Upper lobe of left lung (tissue), 6 donors: ENCODE measurements at regions not wholly inside any gene's neighbourhood (a gene's known extent, or its start where the extent isn't known, plus 50 kb on each side); places are given as distances from the start of the nearest gene placed in this dataset.
"Not testable (repeated sequence)": the region's sequence is repeated elsewhere in the genome, so short reads cannot be mapped to it uniquely, and the experiment has no call there.

Source experiments
- ATAC-seq, 2 donors: fragments of 200-7000 bp; cut with Tn5 transposase; one replicate each; pipeline ENCODE4 v1.9.1; 2022; ENCODE audit warnings: mild to moderate bottlenecking in 2 of 2, moderate library complexity in 2 of 2; ENCODE audit not compliant: low FRiP score in 2 of 2
- DNase-seq, 2 donors: peaks; one replicate each; pipeline ENCODE4 v3.0.0-alpha.2; 2019 to 2020
- H3K27ac ChIP-seq, 4 donors: fragments of 200-600 bp; sonication (generic); one replicate each; pipeline ENCODE4 v1.5.1; 2016 to 2019
- H3K27me3 ChIP-seq, 4 donors: fragments of 200-600 bp; sonication (generic); one replicate each; pipeline ENCODE4 v1.5.1; 2017 to 2019
- H3K36me3 ChIP-seq, 4 donors: fragments of 200-600 bp; sonication (generic); one replicate each; pipeline ENCODE4 v1.5.1; 2016 to 2019
- H3K4me1 ChIP-seq, 4 donors: fragments of 200-600 bp; sonication (generic); one replicate each; pipeline ENCODE4 v1.5.1; 2018 to 2019
- H3K4me3 ChIP-seq, 4 donors: fragments of 200-600 bp; sonication (generic); one replicate each; pipeline ENCODE4 v1.5.1; 2017 to 2019; ENCODE audit warnings: mild to moderate bottlenecking in 2 of 4, moderate library complexity in 1 of 4
- H3K9me3 ChIP-seq, 4 donors: fragments of 200-600 bp; sonication (generic); one replicate each; pipeline ENCODE4 v1.5.1; 2018 to 2019
- EP300 ChIP-seq, 4 donors: sonication (generic); formaldehyde crosslinking; IDR thresholded peaks; one replicate each; pipeline ENCODE4 v1.5.1; 2017; ENCODE audit warnings: antibody characterized with exemption in 4 of 4, control low read depth in 2 of 4
- POLR2A ChIP-seq, 4 donors: fragments of 450-650 bp; IDR thresholded peaks; one replicate each; pipeline ENCODE4 v1.5.1; 2016 to 2017; ENCODE audit warnings: antibody characterized with exemption in 4 of 4, mild to moderate bottlenecking in 2 of 4
- POLR2AphosphoS5 ChIP-seq, 2 donors: sonication (generic); formaldehyde crosslinking; IDR thresholded peaks; one replicate each; pipeline ENCODE4 v1.5.1; 2017; ENCODE audit warnings: antibody characterized with exemption in 2 of 2
- WGBS, 2 donors: methylation state at CpG; one replicate each; pipeline ENCODE4 v1.1.5; 2017 to 2018; 5-methylcytosine and 5-hydroxymethylcytosine counted together
- TF ChIP-seq, protein P1 (sequence below), 6 experiments: fragments of 450-650 bp in 4 of 6; fragments of 200-600 bp in 2 of 6; sonication (generic) in 2 of 6; IDR thresholded peaks; one replicate each; pipeline ENCODE4 v1.5.1; 2016 to 2019; ENCODE audit warnings: antibody characterized with exemption in 6 of 6
- donor health status: DM: no; HTN: no; CAD: no; lungs with moderate emphysema.
- donor health status: DM: no; HTN: yes; CAD: no; lungs with severe emphysema.

DNA sequence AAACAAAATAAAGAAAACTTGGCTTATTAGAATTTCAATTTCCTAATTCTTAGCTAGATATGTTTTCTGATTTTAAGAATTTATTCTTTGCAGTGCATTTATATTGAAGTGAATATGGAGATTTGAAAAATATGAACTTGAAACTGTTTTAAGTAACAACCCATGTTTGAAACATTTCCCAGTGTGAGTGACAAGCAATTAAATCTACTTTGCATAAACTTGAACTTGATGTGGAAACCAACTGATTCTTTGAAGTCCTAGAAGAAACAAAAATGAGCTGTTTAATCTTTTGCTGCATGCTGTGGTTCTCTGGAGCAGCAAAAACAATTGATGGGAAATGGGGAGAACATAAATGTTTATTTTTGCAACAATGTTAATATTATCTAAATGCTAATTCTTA is 430.2 kb downstream of the ARL4A start:
- ATAC-seq, result no peak
- Histone ChIP-seq H3K9me3 (peaks cover 0 to 3% (median 0%) of the 10 kb centered on the region in 4 donors), H3K4me1 (no peaks in the 10 kb centered on the region), H3K27me3 (no peaks in the 10 kb centered on the region), H3K36me3 (no peaks in the 10 kb centered on the region), H3K4me3 (no peak overlapping the region), H3K27ac (no peak overlapping the region)
- TF ChIP-seq, protein P1, sequence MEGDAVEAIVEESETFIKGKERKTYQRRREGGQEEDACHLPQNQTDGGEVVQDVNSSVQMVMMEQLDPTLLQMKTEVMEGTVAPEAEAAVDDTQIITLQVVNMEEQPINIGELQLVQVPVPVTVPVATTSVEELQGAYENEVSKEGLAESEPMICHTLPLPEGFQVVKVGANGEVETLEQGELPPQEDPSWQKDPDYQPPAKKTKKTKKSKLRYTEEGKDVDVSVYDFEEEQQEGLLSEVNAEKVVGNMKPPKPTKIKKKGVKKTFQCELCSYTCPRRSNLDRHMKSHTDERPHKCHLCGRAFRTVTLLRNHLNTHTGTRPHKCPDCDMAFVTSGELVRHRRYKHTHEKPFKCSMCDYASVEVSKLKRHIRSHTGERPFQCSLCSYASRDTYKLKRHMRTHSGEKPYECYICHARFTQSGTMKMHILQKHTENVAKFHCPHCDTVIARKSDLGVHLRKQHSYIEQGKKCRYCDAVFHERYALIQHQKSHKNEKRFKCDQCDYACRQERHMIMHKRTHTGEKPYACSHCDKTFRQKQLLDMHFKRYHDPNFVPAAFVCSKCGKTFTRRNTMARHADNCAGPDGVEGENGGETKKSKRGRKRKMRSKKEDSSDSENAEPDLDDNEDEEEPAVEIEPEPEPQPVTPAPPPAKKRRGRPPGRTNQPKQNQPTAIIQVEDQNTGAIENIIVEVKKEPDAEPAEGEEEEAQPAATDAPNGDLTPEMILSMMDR (IDR thresholded peaks at IDR 0.05), result no peak
- TF ChIP-seq POLR2AphosphoS5 (IDR thresholded peaks at IDR 0.05) (no peak), POLR2A (IDR thresholded peaks at IDR 0.05) (no peak), EP300 (IDR thresholded peaks at IDR 0.05) (no peak)
- no peak for DNase-seq

DNA sequence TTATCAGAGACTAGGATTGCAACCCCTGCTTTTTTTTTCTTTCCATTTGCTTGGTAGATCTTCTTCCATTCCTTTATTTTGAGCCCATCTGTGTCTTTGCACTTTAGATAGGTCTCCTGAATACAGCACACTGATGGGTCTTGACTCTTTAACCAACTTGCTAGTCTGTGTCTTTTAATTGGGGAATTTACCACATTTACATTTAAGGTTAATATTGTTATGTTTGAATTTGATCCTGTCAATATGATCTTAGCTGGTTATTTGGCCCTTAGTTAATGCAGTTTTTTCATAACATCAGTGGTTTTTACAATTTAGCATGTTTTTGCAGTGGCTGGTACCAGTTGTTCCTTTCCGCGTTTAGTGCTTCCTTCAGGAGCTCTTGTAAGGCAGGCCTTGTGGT is 437.2 kb downstream of the ARL4A start:
- not testable (repeated sequence) for H3K27me3 ChIP-seq, DNase-seq, H3K27ac ChIP-seq, H3K9me3 ChIP-seq, ATAC-seq, H3K4me3 ChIP-seq, H3K36me3 ChIP-seq, H3K4me1 ChIP-seq
- 95 to 100% methylated on average over 2 of the region's 2 CpGs for WGBS, 2 donors

DNA sequence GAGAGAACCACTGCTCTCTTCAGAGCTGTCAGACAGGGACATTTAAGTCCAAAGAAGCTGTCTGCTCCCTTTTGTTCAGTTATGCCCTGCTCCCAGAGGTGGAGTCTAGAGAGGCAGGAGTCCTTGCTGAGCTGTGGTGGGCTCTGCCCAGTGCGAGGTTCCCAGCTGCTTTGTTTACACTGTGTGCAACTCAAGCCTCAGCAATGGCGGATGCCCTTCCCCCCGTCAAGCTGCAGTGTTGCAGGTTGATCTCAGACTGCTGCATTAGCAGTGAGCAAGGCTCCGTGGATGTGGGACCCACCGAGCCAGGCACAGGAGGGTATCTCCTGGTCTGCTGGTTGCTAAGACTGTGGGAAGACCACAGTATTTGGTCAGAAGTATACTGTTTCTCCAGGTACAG is 438.9 kb downstream of the ARL4A start:
- no peaks in the 10 kb centered on the region for H3K9me3 ChIP-seq
- H3K4me1 ChIP-seq, result no peaks in the 10 kb centered on the region
- DNase-seq (no peak), ATAC-seq (no peak)
- no peak overlapping the region for H3K27ac ChIP-seq
- H3K27me3 ChIP-seq, result no peaks in the 10 kb centered on the region
- TF ChIP-seq, protein P1 (IDR thresholded peaks at IDR 0.05), result no peak
- TF ChIP-seq EP300 (IDR thresholded peaks at IDR 0.05) (no peak), POLR2A (IDR thresholded peaks at IDR 0.05) (no peak), POLR2AphosphoS5 (IDR thresholded peaks at IDR 0.05) (no peak)
- no peak overlapping the region for H3K4me3 ChIP-seq
- H3K36me3 ChIP-seq, result no peaks in the 10 kb centered on the region
- WGBS, 2 donors, result 58 to 80% methylated on average over 1 to 4 of the region's 5 CpGs

DNA sequence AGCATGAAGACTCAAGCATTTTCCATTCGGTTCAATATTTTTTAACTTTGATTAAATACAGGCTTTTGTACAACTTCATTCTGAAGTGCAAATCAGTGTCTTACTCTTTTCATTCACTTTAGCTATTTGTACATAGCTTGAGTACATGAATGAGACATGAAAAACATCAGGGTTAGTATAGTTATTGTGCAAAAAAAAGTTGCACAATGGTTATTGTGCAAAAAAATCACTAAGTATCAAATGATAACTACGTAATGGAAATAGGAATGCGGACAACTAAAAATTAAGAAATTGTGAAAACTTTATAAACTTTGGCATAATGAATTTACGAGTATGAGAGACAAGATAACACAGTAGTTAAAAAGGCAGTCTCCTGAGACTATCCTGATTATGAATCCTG is 442.9 kb downstream of the ARL4A start:
- no peak for ATAC-seq

DNA sequence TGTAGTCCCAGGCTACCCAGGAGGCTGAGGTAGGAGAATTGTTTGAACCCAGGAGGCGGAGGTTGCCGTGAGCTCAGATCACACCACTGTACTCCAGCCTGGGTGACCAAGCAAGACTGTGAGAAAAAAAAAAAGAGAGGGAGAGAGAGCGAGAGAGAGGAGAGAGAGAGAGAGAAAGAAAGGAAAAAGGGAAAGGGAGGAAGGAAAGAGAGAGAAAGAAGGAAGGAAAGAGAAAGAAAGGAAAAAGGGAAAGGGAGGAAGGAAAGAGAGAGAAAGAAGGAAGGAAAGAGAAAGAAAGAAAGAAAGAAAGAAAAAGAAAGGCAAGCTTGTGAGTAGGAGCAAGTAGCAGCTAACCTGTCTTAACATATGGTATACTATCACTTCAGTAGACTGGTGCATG is 443.5 kb downstream of the ARL4A start:
- ATAC-seq, H3K4me3 ChIP-seq, H3K4me1 ChIP-seq, H3K27ac ChIP-seq, H3K27me3 ChIP-seq, H3K36me3 ChIP-seq, DNase-seq, H3K9me3 ChIP-seq: not testable (repeated sequence)
- 84 to 94% methylated on average over 3 of the region's 3 CpGs for WGBS, 2 donors

More for the DNA sequence above, 442.9 kb downstream of the ARL4A start:
- Histone ChIP-seq H3K9me3 (no peaks in the 10 kb centered on the region), H3K36me3 (no peaks in the 10 kb centered on the region), H3K4me3 (no peak overlapping the region), H3K27ac (no peak overlapping the region), H3K4me1 (no peaks in the 10 kb centered on the region), H3K27me3 (no peaks in the 10 kb centered on the region)
- no peak for DNase-seq
- 82 to 89% methylated on average over 4 of the region's 4 CpGs for WGBS, 2 donors
- TF ChIP-seq, protein P1 (IDR thresholded peaks at IDR 0.05), result no peak
- TF ChIP-seq EP300 (IDR thresholded peaks at IDR 0.05), result no peak
- no peak for TF ChIP-seq POLR2A (IDR thresholded peaks at IDR 0.05)
- no peak for TF ChIP-seq POLR2AphosphoS5 (IDR thresholded peaks at IDR 0.05)

DNA sequence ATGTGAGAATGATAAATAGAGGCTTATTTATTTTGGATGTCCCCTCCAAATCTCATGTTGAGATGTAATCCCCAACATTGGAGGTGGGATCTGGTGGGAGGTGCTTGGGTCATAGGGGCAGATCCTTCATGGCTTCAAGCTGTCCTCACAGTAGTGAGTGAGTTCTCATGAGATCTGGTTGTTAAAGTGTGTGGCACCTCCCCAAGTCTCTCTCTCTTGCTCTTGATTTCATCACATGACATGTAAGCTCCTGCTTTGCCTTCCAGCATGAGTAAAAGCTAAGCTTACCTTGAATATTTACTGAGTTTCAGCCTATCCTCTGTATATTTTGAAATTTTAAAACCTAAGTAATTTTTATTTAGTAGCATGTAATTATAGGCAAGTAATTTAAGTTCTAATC is 444.9 kb downstream of the ARL4A start:
- no peak overlapping the region for H3K27ac ChIP-seq
- H3K4me3 ChIP-seq, result no peak overlapping the region
- H3K36me3 ChIP-seq, result no peaks in the 10 kb centered on the region
- H3K4me1 ChIP-seq, result no peaks in the 10 kb centered on the region
- no peak for DNase-seq
- TF ChIP-seq, protein P1 (IDR thresholded peaks at IDR 0.05), result no peak
- TF ChIP-seq EP300 (IDR thresholded peaks at IDR 0.05), result no peak
- TF ChIP-seq POLR2A (IDR thresholded peaks at IDR 0.05), result no peak
- TF ChIP-seq POLR2AphosphoS5 (IDR thresholded peaks at IDR 0.05), result no peak
- no peaks in the 10 kb centered on the region for H3K27me3 ChIP-seq
- no peak for ATAC-seq
- H3K9me3 ChIP-seq, result peaks cover 0 to 8% (median 0%) of the 10 kb centered on the region in 4 donors

DNA sequence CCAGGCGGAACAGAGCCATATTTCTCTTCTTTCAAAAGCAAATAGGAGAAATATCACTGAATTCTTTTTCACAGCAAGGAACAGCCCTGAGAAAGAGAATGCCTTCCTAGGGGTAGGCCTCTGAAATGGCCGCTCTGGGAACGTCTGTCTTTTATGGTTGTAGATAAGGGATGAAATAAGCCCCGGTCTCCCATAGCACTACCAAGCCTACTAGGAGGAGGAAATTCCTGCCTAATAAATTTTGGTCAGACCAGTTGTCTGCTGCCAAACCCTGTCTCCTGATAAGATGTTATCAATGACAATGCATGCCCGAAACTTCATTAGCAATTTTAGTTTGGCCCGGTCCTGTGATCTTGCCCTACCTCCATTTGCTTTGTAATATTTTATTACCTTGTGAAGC is 448.9 kb downstream of the ARL4A start:
- H3K27ac ChIP-seq, DNase-seq, H3K9me3 ChIP-seq, H3K27me3 ChIP-seq, H3K4me1 ChIP-seq, ATAC-seq, H3K36me3 ChIP-seq, H3K4me3 ChIP-seq: not testable (repeated sequence)
- WGBS, 2 donors, result 94 to 95% methylated on average over 6 of the region's 6 CpGs
